Limb (tissue), 2 donors: ENCODE measurements at regions not wholly inside any gene's neighbourhood (a gene's known extent, or its start where the extent isn't known, plus 50 kb on each side); places are given as distances from the start of the nearest gene placed in this dataset.

Experiments
- DNase-seq, 2 donors: peaks; one replicate each; pipeline ENCODE4 v3.0.0-alpha.2; 2016; ENCODE audit errors: extremely low spot score in 2 of 2

GRCh38 chr4:26136615-26137014 lies 184.2 kb upstream of the RBPJ start:
- no peak for DNase-seq

GRCh38 chr4:26137288-26137687 lies 183.5 kb upstream of the RBPJ start:
- DNase-seq: no peak

- DNase-seq: no peak
Measured at GRCh38 chr4:26139310-26139924, 181.4 kb upstream of the RBPJ start.

GRCh38 chr4:26140150-26140898 lies 180.5 kb upstream of the RBPJ start:
- no peak for DNase-seq

DNA sequence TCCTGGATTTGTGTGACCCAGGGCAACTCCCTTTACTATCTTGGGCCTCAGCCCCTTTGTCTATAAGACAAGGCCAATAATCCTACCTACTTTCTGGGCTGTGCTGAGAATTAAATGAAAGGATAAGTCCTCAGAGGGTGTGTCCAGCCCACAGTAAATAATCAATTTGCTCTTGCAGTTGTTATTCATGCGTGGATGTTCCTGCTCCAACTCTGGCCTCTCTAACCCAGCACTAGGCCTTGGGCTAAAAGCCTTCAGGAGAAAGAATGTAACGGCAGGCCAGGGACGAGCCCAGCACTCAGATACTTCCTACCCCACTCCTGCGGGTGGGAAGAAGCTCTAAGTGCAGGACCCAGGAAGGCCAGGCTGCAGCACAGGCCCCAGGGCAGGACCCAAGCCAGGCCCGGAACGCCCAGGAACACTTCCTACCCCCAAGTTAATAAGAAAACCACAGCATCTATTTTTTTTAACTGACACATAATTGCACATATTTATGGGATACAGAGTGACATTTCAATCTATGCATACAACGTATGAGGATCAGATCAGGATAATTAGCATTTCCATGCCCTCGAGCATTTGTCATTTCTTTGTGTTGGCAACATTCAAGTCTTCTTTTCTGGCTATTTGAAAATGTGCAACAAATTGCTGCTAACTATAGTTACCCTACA lies 179.6 kb upstream of the RBPJ start:
- no peak for DNase-seq

- peak in 1 of 2 donors; percentile 60 for DNase-seq
Measured at GRCh38 chr4:26141911-26142638, 178.7 kb upstream of the RBPJ start.

- no peak for DNase-seq
Measured at GRCh38 chr4:26144526-26145155, 176.2 kb upstream of the RBPJ start.

DNA sequence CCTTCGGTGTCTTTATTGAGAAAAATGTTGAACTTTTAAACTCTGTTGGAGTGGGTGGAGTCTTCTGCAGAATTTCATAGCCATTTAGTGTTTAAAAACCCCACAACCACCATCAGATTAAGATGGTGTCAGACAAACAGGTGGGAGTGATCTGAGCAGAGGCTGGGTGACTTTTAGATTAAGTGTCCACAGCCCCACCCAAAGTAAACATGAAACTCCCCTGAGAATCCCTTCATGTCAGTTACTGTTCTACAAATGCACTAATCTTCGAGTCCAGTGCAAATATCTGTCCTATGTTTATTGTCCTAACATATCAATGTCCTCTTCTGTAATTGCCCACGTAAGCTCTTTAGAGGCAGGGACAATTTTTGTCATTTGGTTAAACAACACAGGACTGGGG lies 175.6 kb upstream of the RBPJ start:
- no peak for DNase-seq

GRCh38 chr4:26148927-26149326 lies 171.9 kb upstream of the RBPJ start:
- no peak for DNase-seq

GRCh38 chr4:26150948-26151347 lies 169.9 kb upstream of the RBPJ start:
- no peak for DNase-seq

- peak in 1 of 2 donors; percentile 59 for DNase-seq
Measured at GRCh38 chr4:26151615-26152014, 169.2 kb upstream of the RBPJ start.

- DNase-seq: peak; percentile 42 to 52
Measured at GRCh38 chr4:26152056-26152455, 168.8 kb upstream of the RBPJ start.

- DNase-seq: no peak
Measured at GRCh38 chr4:26157541-26157940, 163.3 kb upstream of the RBPJ start.

DNA sequence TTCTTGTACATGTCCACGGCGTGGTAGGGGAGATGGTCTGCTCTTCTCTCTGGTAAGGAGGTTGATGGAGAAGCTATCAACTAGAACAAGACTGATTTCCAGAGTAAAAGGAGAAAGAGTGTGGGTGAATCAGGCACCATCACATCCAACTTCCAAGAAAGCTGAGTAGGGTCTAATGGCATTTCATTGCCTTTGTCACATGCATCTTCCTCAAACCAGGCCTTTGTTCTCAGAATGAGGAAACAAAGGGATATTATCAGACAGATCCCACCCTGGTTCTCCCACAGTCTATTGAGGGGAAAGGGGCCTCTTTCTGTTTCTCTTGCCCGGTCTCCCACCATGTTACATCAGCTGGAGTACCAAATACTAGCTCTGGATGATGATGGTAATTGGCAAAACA lies 160.2 kb upstream of the RBPJ start:
- DNase-seq: no peak

DNA sequence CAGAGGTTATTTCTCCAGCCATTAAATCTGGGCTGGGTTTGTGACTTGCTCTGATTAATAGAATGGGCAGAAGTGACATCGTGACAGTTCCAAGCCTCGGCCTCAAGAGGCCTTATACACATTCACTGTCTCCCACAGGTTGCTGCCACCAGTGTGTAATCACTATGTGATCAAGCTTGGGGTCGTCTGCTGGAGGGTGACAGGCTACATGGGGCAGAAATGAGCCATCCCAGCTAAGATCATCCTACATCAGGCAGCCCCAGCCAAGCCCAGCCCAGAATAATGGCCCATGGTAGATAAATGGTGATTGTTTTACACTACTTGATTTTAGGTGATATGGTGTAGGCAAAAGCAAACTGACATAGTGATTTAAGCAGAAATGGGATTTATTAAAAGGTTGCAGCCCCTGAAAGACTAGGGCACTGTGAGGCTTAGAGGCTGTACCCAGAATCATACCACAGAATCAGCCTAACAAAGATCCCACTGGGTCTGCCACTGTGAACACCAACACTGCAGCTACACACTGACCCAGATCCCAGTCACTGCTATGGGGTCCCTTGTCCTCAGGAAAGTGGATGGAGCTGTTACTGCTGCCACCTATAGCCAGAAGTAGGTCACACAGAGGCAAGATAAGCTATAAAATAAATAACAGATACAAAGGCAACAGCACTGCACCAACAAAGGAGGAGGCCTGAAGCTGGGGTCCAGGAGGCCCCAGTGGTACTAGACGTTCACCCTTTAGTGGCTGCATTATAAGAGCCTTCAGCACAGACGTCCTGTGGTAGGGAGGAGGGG lies 159.6 kb upstream of the RBPJ start:
- DNase-seq: no peak

DNA sequence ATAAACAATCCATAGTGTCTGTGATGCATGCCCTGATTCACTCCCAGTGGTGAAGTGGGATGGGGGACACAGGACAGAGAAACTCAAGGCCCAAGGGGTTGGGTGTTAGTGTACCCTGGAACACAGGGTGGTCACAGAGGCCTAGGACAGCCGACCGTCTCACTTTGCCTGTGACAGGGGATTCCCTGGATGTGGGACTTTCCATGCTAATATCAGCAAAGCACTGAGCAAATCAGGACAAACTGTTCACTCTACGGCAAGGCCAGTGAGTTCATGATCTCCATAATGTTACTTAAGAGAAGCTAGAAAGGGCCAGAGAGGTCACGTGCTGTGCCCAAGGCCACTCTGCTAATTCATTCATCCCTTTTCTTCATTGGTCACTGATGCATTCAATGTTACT lies 158.7 kb upstream of the RBPJ start:
- no peak for DNase-seq

DNA sequence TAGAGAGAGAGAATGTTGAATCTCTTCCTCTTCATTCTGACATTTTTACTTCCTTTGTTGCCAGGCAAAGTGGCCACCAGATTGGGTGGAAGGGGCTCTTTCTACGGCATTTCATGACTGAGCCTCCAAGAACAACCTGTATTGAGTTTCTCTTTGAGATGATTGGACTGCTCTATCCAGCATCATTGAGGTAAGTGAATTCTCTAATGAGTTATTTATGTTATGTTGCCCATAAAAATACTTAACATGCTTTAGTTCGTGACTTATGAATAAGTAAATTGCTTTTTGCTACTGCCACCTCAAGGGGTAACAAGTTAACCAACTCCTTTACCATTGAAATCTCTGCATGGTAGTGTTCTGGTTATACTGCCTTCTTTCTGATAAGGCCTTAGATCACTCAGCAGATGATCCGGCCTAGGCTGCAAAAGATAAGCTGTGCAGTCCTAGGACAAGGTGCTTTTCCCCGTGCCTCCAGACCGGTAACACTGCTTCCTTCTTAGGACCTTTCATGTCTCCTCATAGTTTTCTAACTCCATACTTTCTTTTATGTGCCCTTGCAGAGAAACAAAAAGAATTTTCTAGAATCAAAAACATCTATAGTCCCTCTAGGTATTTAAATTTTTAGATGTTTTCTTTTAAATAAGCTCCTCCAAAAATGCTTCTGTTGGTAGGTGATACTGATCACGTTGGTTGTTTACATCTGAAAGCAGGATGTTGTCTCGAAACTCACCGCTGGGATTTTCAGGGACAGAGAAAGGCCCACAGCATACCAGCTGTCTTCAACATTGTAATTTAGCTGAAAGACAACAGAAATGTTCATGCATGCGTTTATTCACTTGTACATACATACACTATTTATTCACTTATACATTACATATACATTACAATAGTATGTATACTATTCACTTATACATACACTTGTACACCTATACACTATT lies 157.1 kb upstream of the RBPJ start:
- no peak for DNase-seq

GRCh38 chr4:26171501-26171900 lies 149.3 kb upstream of the RBPJ start:
- DNase-seq: no peak

GRCh38 chr4:26171941-26172340 lies 148.9 kb upstream of the RBPJ start:
- peak; percentile 61 to 89 for DNase-seq

- no peak for DNase-seq
Measured at GRCh38 chr4:26173619-26174018, 147.2 kb upstream of the RBPJ start.
